ENCODE measurements at regions not wholly inside any gene's neighbourhood (a gene's known extent, or its start where the extent isn't known, plus 50 kb on each side); places are given as distances from the start of the nearest gene placed in this dataset.

- TF ChIP-seq CTCF (IDR thresholded peaks at IDR 0.05): no peak
- TF ChIP-seq POLR2AphosphoS5 (IDR thresholded peaks at IDR 0.05): no peak
These were observed 189.9 kb upstream of the PGRMC2 start for GRCh38 chr4:128477540-128477939.

Measured in breast epithelium (tissue), 3 donors.